Astrocyte (in vitro differentiated cells and primary cell): ENCODE measurements at regions not wholly inside any gene's neighbourhood (a gene's known extent, or its start where the extent isn't known, plus 50 kb on each side); places are given as distances from the start of the nearest gene placed in this dataset.

Experiments
- DNase-seq: peaks from one replicate; pipeline ENCODE4 v3.0.0-alpha.2; 2010; ENCODE audit warnings: low read depth
- FAIRE-seq: peaks from 2 replicates; lab custom pipeline; 2011; peaks lifted over from hg19 to GRCh38; lab: Jason Lieb, UNC
- H2AFZ ChIP-seq: 2 replicates; pipeline ENCODE4 v1.6.0; 2012; ENCODE audit warnings: low read depth, low read length, inconsistent platforms
- H3K27ac ChIP-seq: 2 replicates; pipeline ENCODE4 v1.5.1; 2011; ENCODE audit warnings: low read depth, low read length, inconsistent platforms
- H3K27me3 ChIP-seq: 2 replicates; pipeline ENCODE4 v1.6.0; 2011; ENCODE audit warnings: low read length, inconsistent platforms; ENCODE audit not compliant: insufficient read depth
- H3K36me3 ChIP-seq: 2 replicates; pipeline ENCODE4 v1.5.1; 2011; ENCODE audit warnings: low read length, inconsistent platforms; ENCODE audit not compliant: insufficient read depth
- H3K4me1 ChIP-seq: 2 replicates; pipeline ENCODE4 v1.5.1; 2011; ENCODE audit warnings: low read length, inconsistent platforms; ENCODE audit not compliant: insufficient read depth
- H3K4me2 ChIP-seq: 2 replicates; pipeline ENCODE4 v1.6.0; 2012; ENCODE audit warnings: low read length, inconsistent platforms
- H3K4me3 ChIP-seq: 2 replicates; pipeline ENCODE4 v1.5.1; 2011; ENCODE audit warnings: low read depth, mild to moderate bottlenecking, low read length, inconsistent platforms; ENCODE audit not compliant: insufficient read depth
- H3K79me2 ChIP-seq: 2 replicates; pipeline ENCODE4 v1.6.0; 2012; ENCODE audit warnings: mild to moderate bottlenecking, low read length, inconsistent platforms; ENCODE audit not compliant: insufficient read depth
- H3K9ac ChIP-seq: 2 replicates; pipeline ENCODE4 v1.6.0; 2012; ENCODE audit warnings: mild to moderate bottlenecking, low read length, inconsistent platforms
- H3K9me3 ChIP-seq: 2 replicates; pipeline ENCODE4 v1.5.1; 2012; ENCODE audit warnings: low read depth, mild to moderate bottlenecking, low read length, inconsistent platforms; ENCODE audit not compliant: insufficient read depth
- H4K20me1 ChIP-seq: 2 replicates; pipeline ENCODE4 v1.6.0; 2012; ENCODE audit warnings: low read length, inconsistent platforms; ENCODE audit not compliant: insufficient read depth
- H3K27ac Mint-ChIP-seq: one replicate; pipeline ENCODE4 v1.8.0; 2021; ENCODE audit warnings: mild to moderate bottlenecking, mixed read lengths; ENCODE audit not compliant: unreplicated experiment
- H3K27me3 Mint-ChIP-seq: one replicate; pipeline ENCODE4 v1.8.0; 2021; ENCODE audit warnings: low read depth, mixed read lengths; ENCODE audit not compliant: unreplicated experiment
- H3K36me3 Mint-ChIP-seq: one replicate; pipeline ENCODE4 v1.8.0; 2021; ENCODE audit warnings: low read depth, mixed read lengths; ENCODE audit not compliant: unreplicated experiment
- H3K4me1 Mint-ChIP-seq: one replicate; pipeline ENCODE4 v1.8.0; 2021; ENCODE audit warnings: low read depth, mixed read lengths; ENCODE audit not compliant: unreplicated experiment
- H3K4me3 Mint-ChIP-seq: one replicate; pipeline ENCODE4 v1.8.0; 2021; ENCODE audit warnings: mild to moderate bottlenecking, moderate library complexity, mixed read lengths; ENCODE audit not compliant: unreplicated experiment
- H3K9me3 Mint-ChIP-seq: one replicate; pipeline ENCODE4 v1.8.0; 2021; ENCODE audit warnings: mild to moderate bottlenecking, mixed read lengths; ENCODE audit not compliant: unreplicated experiment
- EZH2 ChIP-seq: IDR thresholded peaks from 2 replicates; pipeline ENCODE4 v1.6.1; 2012; ENCODE audit warnings: mild to moderate bottlenecking, low read length, inconsistent platforms; ENCODE audit not compliant: insufficient read depth
- TF ChIP-seq, protein P1 (sequence below): IDR thresholded peaks from 2 replicates; pipeline ENCODE4 v1.5.1; 2011; ENCODE audit warnings: low read depth, mild to moderate bottlenecking, inconsistent platforms, low read length, moderate library complexity; ENCODE audit not compliant: insufficient read depth

DNA sequence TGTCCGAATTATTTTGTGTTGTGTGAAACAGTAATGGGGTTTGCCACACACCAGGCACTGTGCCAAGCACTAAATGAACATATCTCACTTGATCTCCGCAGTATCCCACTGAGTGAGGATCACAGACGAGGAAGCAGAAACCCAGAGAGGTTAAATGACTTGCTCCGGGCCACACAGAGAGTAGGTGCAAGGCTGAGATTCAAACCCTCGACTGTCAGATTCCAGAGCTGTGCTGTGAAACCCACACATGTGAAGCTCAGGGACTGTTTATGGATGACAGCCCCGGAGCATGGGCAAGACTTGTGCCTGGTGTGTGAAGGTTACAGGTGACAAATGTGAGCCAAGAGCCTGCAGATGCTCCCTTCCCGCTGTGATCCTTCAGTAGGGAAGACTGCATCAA, 87.8 kb upstream of the SIRPA start:
- DNase-seq (no peak), FAIRE-seq (no peak)
- Histone ChIP-seq H3K36me3 (no peaks in the 10 kb centered on the region), H3K4me3 (no peak overlapping the region), H3K9me3 (no peaks in the 10 kb centered on the region), H3K4me2 (no peak overlapping the region), H3K27me3 (no peaks in the 10 kb centered on the region), H4K20me1 (no peaks in the 10 kb centered on the region), H3K4me1 (peaks cover 47% of the 10 kb centered on the region), H3K27ac (no peak overlapping the region), H3K9ac (no peak overlapping the region), H3K79me2 (no peaks in the 10 kb centered on the region), H2AFZ (no peak overlapping the region)
- Mint-ChIP-seq H3K4me1 (peaks cover 44% of the 10 kb centered on the region), H3K27ac (peak overlapping the region; percentile 9), H3K36me3 (no peaks in the 10 kb centered on the region), H3K9me3 (no peaks in the 10 kb centered on the region), H3K27me3 (no peaks in the 10 kb centered on the region), H3K4me3 (no peak overlapping the region)
- TF ChIP-seq EZH2 = no peak
- TF ChIP-seq, protein P1, sequence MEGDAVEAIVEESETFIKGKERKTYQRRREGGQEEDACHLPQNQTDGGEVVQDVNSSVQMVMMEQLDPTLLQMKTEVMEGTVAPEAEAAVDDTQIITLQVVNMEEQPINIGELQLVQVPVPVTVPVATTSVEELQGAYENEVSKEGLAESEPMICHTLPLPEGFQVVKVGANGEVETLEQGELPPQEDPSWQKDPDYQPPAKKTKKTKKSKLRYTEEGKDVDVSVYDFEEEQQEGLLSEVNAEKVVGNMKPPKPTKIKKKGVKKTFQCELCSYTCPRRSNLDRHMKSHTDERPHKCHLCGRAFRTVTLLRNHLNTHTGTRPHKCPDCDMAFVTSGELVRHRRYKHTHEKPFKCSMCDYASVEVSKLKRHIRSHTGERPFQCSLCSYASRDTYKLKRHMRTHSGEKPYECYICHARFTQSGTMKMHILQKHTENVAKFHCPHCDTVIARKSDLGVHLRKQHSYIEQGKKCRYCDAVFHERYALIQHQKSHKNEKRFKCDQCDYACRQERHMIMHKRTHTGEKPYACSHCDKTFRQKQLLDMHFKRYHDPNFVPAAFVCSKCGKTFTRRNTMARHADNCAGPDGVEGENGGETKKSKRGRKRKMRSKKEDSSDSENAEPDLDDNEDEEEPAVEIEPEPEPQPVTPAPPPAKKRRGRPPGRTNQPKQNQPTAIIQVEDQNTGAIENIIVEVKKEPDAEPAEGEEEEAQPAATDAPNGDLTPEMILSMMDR = no peak

DNA sequence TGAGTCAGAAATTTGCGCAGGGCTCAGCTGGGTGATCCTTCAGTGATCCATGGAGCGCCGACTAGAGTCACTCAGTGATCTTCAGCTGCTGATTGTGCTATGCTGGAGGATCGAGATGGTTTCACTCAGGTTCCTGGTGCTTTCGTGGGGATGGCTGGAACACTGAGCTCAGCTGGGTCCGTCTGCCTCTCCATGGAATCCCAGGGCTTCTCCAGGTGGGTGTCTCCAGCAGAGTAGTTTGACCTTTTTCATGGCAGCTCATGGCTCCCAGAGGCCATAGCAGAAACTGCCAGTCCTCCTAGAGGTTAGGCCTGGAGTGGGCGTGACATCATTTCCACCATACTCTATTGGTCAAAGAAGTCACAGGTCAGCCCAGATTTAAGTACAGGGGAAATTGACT, 88.8 kb upstream of the SIRPA start:
- Histone ChIP-seq H3K9me3 (no peaks in the 10 kb centered on the region), H4K20me1 (no peaks in the 10 kb centered on the region), H3K9ac (no peak overlapping the region), H3K4me2 (no peak overlapping the region), H3K27ac (no peak overlapping the region), H3K36me3 (no peaks in the 10 kb centered on the region), H3K4me3 (no peak overlapping the region), H3K27me3 (no peaks in the 10 kb centered on the region), H3K79me2 (no peaks in the 10 kb centered on the region), H3K4me1 (peaks cover 40% of the 10 kb centered on the region), H2AFZ (no peak overlapping the region)
- Mint-ChIP-seq H3K27me3 (no peaks in the 10 kb centered on the region), H3K36me3 (no peaks in the 10 kb centered on the region), H3K9me3 (no peaks in the 10 kb centered on the region), H3K27ac (peak overlapping the region; percentile 44), H3K4me1 (peaks cover 44% of the 10 kb centered on the region), H3K4me3 (no peak overlapping the region)
- no peak for TF ChIP-seq EZH2
- TF ChIP-seq, protein P1 = no peak
- DNase-seq (no peak), FAIRE-seq (no peak)

DNA sequence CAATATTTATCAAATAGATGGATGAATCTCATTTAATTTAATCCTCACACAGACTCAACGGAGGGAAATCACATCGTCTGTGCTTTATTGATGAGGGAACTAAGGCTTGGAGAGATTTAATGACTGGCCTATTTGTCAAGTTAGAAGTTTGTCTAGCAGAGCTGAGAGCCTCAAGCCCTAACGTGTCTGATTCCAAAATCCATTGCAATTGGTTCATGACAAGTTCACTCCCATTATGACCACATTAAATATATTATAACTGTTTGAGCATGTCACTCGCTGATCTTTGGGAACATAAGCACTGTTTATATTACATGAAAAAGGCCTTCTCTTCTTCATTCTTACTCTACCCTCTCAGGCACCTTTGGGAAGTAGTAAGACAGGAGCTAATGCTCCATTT, 89.4 kb upstream of the SIRPA start:
- Mint-ChIP-seq H3K27ac (no peak overlapping the region), H3K4me3 (no peak overlapping the region), H3K27me3 (no peaks in the 10 kb centered on the region), H3K4me1 (peaks cover 38% of the 10 kb centered on the region), H3K36me3 (no peaks in the 10 kb centered on the region), H3K9me3 (no peaks in the 10 kb centered on the region)
- H3K9me3 ChIP-seq = no peaks in the 10 kb centered on the region
- H3K9ac ChIP-seq = no peak overlapping the region
- H3K27ac ChIP-seq = no peak overlapping the region
- DNase-seq (no peak), FAIRE-seq (no peak)
- no peaks in the 10 kb centered on the region for H3K27me3 ChIP-seq
- no peak overlapping the region for H3K4me3 ChIP-seq
- TF ChIP-seq EZH2 = no peak
- TF ChIP-seq, protein P1 = no peak
- H3K79me2 ChIP-seq = no peaks in the 10 kb centered on the region
- no peak overlapping the region for H2AFZ ChIP-seq
- H3K4me1 ChIP-seq = peaks cover 33% of the 10 kb centered on the region
- H3K4me2 ChIP-seq = no peak overlapping the region
- H3K36me3 ChIP-seq = no peaks in the 10 kb centered on the region
- no peaks in the 10 kb centered on the region for H4K20me1 ChIP-seq
